ENCODE measurements at regions not wholly inside any gene's neighbourhood (a gene's known extent, or its start where the extent isn't known, plus 50 kb on each side); places are given as distances from the start of the nearest gene placed in this dataset.
A peak's percentile ranks its signal among the peaks of the same experiment; 100 is the strongest.
"Not testable (repeated sequence)": the region's sequence is repeated elsewhere in the genome, so short reads cannot be mapped to it uniquely, and the experiment has no call there.

GRCh38 chr4:32932156-32932555, 2212.0 kb downstream of the PCDH7 start:
- H3K4me3 Mint-ChIP-seq (ENCODE audit: unreplicated experiment), result no peak overlapping the region
- H3K9me3 Mint-ChIP-seq (ENCODE audit: unreplicated experiment), result peaks cover 8% of the 10 kb centered on the region
- no peaks in the 10 kb centered on the region for H3K27me3 Mint-ChIP-seq (ENCODE audit: insufficient read depth, unreplicated experiment)
- ChIA-PET POLR2A (interaction anchor here (0.7 kb wide), 1 partner anchor 51 kb away, joined by 3 read pairs; no protein-coding TSS in a partner anchor), CTCF (no interaction called here)
- no TSS peak for BruUV-seq (replicated peaks)
- no peak for DNase-seq (ENCODE audit: unreplicated experiment)
- no peak overlapping the region for H3K27ac Mint-ChIP-seq (ENCODE audit: low read depth, unreplicated experiment)
- no peaks in the 10 kb centered on the region for H3K36me3 Mint-ChIP-seq (ENCODE audit: insufficient read depth, unreplicated experiment)
- intact Hi-C loops (cut with micrococcal nuclease), result no loop called here
- H3K4me1 Mint-ChIP-seq (ENCODE audit: insufficient read depth, unreplicated experiment), result peaks cover 18% of the 10 kb centered on the region
- no peak for TF ChIP-seq CTCF (IDR thresholded peaks at IDR 0.05; ENCODE audit: unreplicated experiment)

DNA sequence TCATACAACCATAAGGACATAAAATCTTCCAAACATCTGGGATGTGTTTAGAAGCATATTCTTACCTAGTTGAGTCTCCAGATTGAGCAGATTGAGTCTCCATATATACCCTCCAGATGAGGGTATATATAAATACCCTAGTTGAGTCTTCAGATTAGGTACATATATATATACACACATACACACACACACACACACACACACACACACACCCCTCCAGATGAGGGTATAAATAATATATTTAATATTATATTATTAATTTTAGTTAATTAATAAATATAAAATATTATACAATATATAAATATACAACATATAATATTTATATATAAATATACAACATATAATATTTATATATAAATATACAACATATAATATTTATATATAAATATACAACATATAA, 2219.1 kb downstream of the PCDH7 start:
- H3K27ac Mint-ChIP-seq (ENCODE audit: low read depth, unreplicated experiment); CTCF ChIA-PET; intact Hi-C loops (cut with micrococcal nuclease); DNase-seq (ENCODE audit: unreplicated experiment); H3K36me3 Mint-ChIP-seq (ENCODE audit: insufficient read depth, unreplicated experiment); BruUV-seq (replicated peaks); H3K4me1 Mint-ChIP-seq (ENCODE audit: insufficient read depth, unreplicated experiment); H3K4me3 Mint-ChIP-seq (ENCODE audit: unreplicated experiment); H3K27me3 Mint-ChIP-seq (ENCODE audit: insufficient read depth, unreplicated experiment); POLR2A ChIA-PET: not testable (repeated sequence)
- peaks cover 16% of the 10 kb centered on the region for H3K9me3 Mint-ChIP-seq (ENCODE audit: unreplicated experiment)

DNA sequence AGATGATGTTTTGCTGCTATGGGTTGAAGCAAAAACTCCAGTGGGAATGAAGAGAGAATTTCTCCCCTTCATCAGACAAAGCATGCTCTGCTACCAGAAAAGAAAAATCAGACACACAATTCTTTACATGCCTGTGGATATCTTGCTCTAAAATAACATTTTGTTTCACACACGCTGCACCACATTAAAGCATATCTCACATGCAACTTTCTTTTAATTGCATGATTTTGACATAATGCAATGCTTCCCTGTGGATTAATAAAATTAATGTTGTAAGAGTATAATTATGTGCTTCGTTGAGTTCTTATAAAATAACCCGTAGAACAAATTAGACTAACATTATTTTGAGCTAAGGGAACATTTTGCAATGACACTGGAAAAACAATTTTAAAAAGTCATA, 2230.7 kb downstream of the PCDH7 start:
- Mint-ChIP-seq H3K9me3 (ENCODE audit: unreplicated experiment) (peaks cover 19% of the 10 kb centered on the region), H3K27me3 (ENCODE audit: insufficient read depth, unreplicated experiment) (no peaks in the 10 kb centered on the region), H3K4me3 (ENCODE audit: unreplicated experiment) (no peak overlapping the region), H3K27ac (ENCODE audit: low read depth, unreplicated experiment) (no peak overlapping the region), H3K4me1 (ENCODE audit: insufficient read depth, unreplicated experiment) (peaks cover 12% of the 10 kb centered on the region), H3K36me3 (ENCODE audit: insufficient read depth, unreplicated experiment) (no peaks in the 10 kb centered on the region)
- intact Hi-C loops (cut with micrococcal nuclease), result no loop called here
- ChIA-PET CTCF (no interaction called here), POLR2A (no interaction called here)
- DNase-seq (ENCODE audit: unreplicated experiment), result no peak
- no TSS peak for BruUV-seq (replicated peaks)
- no peak for TF ChIP-seq CTCF (IDR thresholded peaks at IDR 0.05; ENCODE audit: unreplicated experiment)

GRCh38 chr4:32958586-32958985, 2238.4 kb downstream of the PCDH7 start:
- H3K36me3 Mint-ChIP-seq (ENCODE audit: insufficient read depth, unreplicated experiment), result no peaks in the 10 kb centered on the region
- no peak for DNase-seq (ENCODE audit: unreplicated experiment)
- no peak overlapping the region for H3K27ac Mint-ChIP-seq (ENCODE audit: low read depth, unreplicated experiment)
- H3K4me3 Mint-ChIP-seq (ENCODE audit: unreplicated experiment), result no peak overlapping the region
- no TSS peak for BruUV-seq (replicated peaks)
- intact Hi-C loops (cut with micrococcal nuclease), result no loop called here
- peaks cover 5% of the 10 kb centered on the region for H3K4me1 Mint-ChIP-seq (ENCODE audit: insufficient read depth, unreplicated experiment)
- H3K27me3 Mint-ChIP-seq (ENCODE audit: insufficient read depth, unreplicated experiment), result no peaks in the 10 kb centered on the region
- ChIA-PET POLR2A (no interaction called here), CTCF (interaction anchor here (0.5 kb wide), 1 partner anchor 1311 kb away, joined by 5 read pairs; no protein-coding TSS in a partner anchor)
- no peak for TF ChIP-seq CTCF (IDR thresholded peaks at IDR 0.05; ENCODE audit: unreplicated experiment)
- no peaks in the 10 kb centered on the region for H3K9me3 Mint-ChIP-seq (ENCODE audit: unreplicated experiment)

DNA sequence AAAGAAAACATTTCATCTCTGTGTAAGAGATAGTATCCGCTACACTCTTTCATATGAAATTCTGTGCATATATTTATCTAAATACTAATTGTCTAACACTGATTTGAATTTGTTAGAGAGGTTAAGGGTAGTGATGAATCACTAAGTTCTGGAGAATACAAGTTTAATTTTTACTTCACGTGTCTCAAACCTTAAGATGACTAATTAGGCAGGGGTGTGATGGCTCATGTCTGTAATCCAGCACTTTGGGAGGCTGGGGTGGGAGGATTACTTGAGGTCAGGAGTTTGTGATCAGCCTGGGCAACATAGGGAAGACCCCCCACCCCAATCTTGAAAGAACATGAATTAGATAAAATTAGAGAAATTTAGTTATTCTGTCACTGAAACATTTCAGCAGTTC, 2241.9 kb downstream of the PCDH7 start:
- H3K27me3 Mint-ChIP-seq (ENCODE audit: insufficient read depth, unreplicated experiment), result no peaks in the 10 kb centered on the region
- H3K4me1 Mint-ChIP-seq (ENCODE audit: insufficient read depth, unreplicated experiment), result peaks cover 6% of the 10 kb centered on the region
- peak; percentile 4 for DNase-seq (ENCODE audit: unreplicated experiment)
- CTCF ChIA-PET, result no interaction called here
- BruUV-seq (replicated peaks), result no TSS peak
- no peak for TF ChIP-seq CTCF (IDR thresholded peaks at IDR 0.05; ENCODE audit: unreplicated experiment)
- H3K27ac Mint-ChIP-seq (ENCODE audit: low read depth, unreplicated experiment), result no peak overlapping the region
- no peaks in the 10 kb centered on the region for H3K36me3 Mint-ChIP-seq (ENCODE audit: insufficient read depth, unreplicated experiment)
- no peak overlapping the region for H3K4me3 Mint-ChIP-seq (ENCODE audit: unreplicated experiment)
- H3K9me3 Mint-ChIP-seq (ENCODE audit: unreplicated experiment), result no peaks in the 10 kb centered on the region
- intact Hi-C loops (cut with micrococcal nuclease), result no loop called here
- POLR2A ChIA-PET, result interaction anchor here (1.4 kb wide), 1 partner anchor 9 kb away, joined by 3 read pairs; no protein-coding TSS in a partner anchor

Measured in MCF 10A (cell line).